ENCODE measurements at regions not wholly inside any gene's neighbourhood (a gene's known extent, or its start where the extent isn't known, plus 50 kb on each side); places are given as distances from the start of the nearest gene placed in this dataset.

DNA sequence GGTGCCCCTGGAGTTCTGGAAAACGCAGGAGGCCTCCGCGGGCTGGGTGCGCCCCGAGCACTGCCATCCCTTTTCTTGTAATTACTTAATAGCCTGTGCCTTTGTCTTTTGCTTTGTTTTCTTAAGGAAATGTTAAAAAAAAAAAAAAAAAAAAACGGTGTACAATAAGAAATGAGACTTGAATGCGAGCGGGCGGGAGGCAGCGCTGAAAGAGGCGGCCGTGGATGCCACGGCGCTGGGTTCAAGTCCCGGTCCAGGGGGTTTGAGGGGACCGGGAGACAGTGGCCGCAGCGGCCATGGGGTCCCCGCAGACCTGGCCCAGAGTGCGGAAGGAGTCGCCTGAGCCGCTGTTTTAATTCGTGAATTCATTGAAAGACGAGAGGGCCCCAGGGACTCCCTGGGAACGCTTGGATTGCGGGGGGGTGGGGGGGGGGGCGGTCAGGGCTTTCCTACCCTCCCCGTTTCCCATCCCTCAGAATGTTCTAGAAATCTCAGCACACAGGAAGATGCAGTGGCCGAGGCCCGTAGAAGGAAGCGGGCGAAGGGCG, 349.2 kb upstream of the ARGLU1 start:
- no peak overlapping the region for H3K27ac ChIP-seq
- peaks cover 6% of the 10 kb centered on the region for H3K27me3 ChIP-seq (ENCODE audit: insufficient read depth, low read depth, severe bottlenecking)
- TF ChIP-seq, protein P1, sequence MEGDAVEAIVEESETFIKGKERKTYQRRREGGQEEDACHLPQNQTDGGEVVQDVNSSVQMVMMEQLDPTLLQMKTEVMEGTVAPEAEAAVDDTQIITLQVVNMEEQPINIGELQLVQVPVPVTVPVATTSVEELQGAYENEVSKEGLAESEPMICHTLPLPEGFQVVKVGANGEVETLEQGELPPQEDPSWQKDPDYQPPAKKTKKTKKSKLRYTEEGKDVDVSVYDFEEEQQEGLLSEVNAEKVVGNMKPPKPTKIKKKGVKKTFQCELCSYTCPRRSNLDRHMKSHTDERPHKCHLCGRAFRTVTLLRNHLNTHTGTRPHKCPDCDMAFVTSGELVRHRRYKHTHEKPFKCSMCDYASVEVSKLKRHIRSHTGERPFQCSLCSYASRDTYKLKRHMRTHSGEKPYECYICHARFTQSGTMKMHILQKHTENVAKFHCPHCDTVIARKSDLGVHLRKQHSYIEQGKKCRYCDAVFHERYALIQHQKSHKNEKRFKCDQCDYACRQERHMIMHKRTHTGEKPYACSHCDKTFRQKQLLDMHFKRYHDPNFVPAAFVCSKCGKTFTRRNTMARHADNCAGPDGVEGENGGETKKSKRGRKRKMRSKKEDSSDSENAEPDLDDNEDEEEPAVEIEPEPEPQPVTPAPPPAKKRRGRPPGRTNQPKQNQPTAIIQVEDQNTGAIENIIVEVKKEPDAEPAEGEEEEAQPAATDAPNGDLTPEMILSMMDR (IDR thresholded peaks at IDR 0.05; ENCODE audit: low read depth, low read length), result no peak
- no peak for DNase-seq
- no peaks in the 10 kb centered on the region for H3K36me3 ChIP-seq
- no peaks in the 10 kb centered on the region for H3K9me3 ChIP-seq (ENCODE audit: severe bottlenecking)
- no peak overlapping the region for H3K4me3 ChIP-seq (ENCODE audit: low read depth, low read length)

DNA sequence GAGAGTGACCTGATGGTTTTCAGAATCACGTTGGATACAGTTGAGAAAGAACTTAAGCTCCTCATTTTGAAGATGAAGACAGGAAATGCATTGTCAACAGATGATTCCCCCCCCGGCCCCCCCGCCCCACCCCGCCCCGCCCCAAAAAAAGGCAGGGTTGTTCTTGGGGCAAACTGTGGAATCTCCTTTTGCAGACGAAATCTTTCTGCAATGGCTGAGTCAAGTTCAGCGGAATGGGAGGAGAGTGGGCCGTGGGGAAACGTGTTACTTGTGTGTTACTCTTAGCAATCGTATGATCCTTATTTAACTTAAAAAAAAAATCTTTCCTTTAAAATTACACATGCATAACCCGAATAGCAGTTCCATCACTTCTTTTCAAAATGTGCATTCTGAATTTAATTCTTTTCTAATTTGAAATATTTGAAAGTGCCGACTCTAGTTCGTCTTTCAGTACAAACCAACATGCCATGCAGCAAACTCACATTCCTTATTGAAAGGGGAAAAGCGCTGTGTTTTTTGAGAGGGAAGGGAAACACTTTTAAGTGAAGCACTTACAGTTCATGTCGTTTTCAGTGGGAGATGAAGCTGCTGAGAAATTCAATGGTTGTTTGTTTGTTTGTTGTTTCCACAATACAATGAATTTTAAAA, 348.5 kb upstream of the ARGLU1 start:
- Histone ChIP-seq H3K27me3 (ENCODE audit: insufficient read depth, low read depth, severe bottlenecking) (peaks cover 8% of the 10 kb centered on the region), H3K9me3 (ENCODE audit: severe bottlenecking) (no peaks in the 10 kb centered on the region), H3K4me3 (ENCODE audit: low read depth, low read length) (no peak overlapping the region), H3K36me3 (no peaks in the 10 kb centered on the region), H3K27ac (no peak overlapping the region)
- TF ChIP-seq, protein P1 (IDR thresholded peaks at IDR 0.05; ENCODE audit: low read depth, low read length), result no peak
- DNase-seq, result no peak

DNA sequence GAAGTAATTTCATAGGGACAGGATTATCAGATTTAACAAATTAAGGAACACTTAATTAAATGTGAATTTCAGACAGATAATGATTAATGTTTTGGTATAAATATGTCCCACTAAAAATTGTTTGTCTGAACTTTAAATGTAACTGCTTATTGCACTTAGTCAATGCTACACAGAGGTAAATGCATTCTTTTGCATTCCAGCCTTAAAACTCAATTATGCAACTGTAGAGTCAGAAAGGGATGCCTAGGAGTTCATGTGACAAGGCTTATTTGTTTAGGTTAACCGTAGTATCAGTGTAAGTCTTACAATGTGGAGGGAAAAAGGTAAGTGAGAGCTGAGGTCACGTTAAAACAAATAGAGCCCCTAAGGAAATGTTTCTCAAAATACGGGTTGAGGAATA, 347.2 kb upstream of the ARGLU1 start:
- H3K9me3 ChIP-seq (ENCODE audit: severe bottlenecking), result no peaks in the 10 kb centered on the region
- H3K4me3 ChIP-seq (ENCODE audit: low read depth, low read length), result no peak overlapping the region
- no peaks in the 10 kb centered on the region for H3K36me3 ChIP-seq
- TF ChIP-seq, protein P1 (IDR thresholded peaks at IDR 0.05; ENCODE audit: low read depth, low read length), result no peak
- no peak for DNase-seq
- H3K27ac ChIP-seq, result no peak overlapping the region
- H3K27me3 ChIP-seq (ENCODE audit: insufficient read depth, low read depth, severe bottlenecking), result peaks cover 14% of the 10 kb centered on the region

DNA sequence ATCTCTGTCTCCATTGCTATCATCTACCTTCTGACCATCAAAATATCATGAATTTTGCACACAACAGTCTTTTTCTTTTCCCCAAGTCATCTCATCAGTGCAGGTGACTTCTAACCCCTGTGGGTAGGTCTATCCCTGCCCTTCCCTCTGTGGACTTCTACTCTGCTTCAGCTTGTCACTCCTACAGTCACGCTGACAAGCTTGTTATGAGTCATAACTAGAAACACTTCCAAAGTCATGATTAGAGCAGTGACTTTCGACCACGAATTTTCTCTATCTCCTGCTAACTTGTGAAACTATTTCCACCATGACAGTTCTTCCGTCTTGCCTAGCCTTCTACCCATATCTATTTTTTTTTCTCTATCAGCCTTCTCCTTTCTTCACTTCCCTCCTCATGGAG, 343.7 kb upstream of the ARGLU1 start:
- H3K27ac ChIP-seq, result no peak overlapping the region

DNA sequence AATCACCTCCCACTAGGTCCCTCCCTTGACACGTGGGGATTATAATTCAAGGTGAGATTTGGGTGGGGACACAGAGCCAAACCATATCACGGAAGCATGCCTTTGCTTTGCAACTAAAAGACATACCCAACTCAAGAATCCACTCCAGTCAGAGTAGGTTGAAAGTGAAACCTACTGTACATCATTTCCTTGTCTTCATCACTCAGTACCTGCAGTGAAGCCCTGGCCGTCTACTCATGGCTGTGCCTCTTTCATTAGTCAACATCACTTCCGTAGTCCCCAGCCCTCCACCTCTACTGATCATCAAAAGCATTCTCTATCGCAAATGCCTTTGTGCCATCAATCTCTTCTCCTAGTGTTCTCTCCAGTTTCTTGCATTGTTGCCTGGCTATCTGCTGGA, 343.1 kb upstream of the ARGLU1 start:
- no peak for DNase-seq
- H3K36me3 ChIP-seq, result no peaks in the 10 kb centered on the region
- no peak overlapping the region for H3K27ac ChIP-seq
- peaks cover 29% of the 10 kb centered on the region for H3K27me3 ChIP-seq (ENCODE audit: insufficient read depth, low read depth, severe bottlenecking)
- H3K4me3 ChIP-seq (ENCODE audit: low read depth, low read length), result no peak overlapping the region
- TF ChIP-seq, protein P1 (IDR thresholded peaks at IDR 0.05; ENCODE audit: low read depth, low read length), result no peak
- H3K9me3 ChIP-seq (ENCODE audit: severe bottlenecking), result no peaks in the 10 kb centered on the region

More for the DNA sequence above, 343.7 kb upstream of the ARGLU1 start:
- Histone ChIP-seq H3K4me3 (ENCODE audit: low read depth, low read length) (no peak overlapping the region), H3K36me3 (no peaks in the 10 kb centered on the region), H3K9me3 (ENCODE audit: severe bottlenecking) (no peaks in the 10 kb centered on the region), H3K27me3 (ENCODE audit: insufficient read depth, low read depth, severe bottlenecking) (peaks cover 29% of the 10 kb centered on the region)
- no peak for DNase-seq
- TF ChIP-seq, protein P1 (IDR thresholded peaks at IDR 0.05; ENCODE audit: low read depth, low read length), result no peak

Data from WERI-Rb-1 (cell line).